Endothelial cell (in vitro differentiated cells): ENCODE measurements at regions not wholly inside any gene's neighbourhood (a gene's known extent, or its start where the extent isn't known, plus 50 kb on each side); places are given as distances from the start of the nearest gene placed in this dataset.

Experiments
- DNase-seq: peaks from one replicate; pipeline ENCODE4 v3.0.0; 2021; ENCODE audit warnings: low spot score
- H3K27ac Mint-ChIP-seq: one replicate; pipeline ENCODE4 v1.8.0; 2021; ENCODE audit warnings: mixed read lengths, inconsistent platforms; ENCODE audit not compliant: unreplicated experiment
- H3K27me3 Mint-ChIP-seq: one replicate; pipeline ENCODE4 v1.8.0; 2021; ENCODE audit warnings: mild to moderate bottlenecking, moderate library complexity, mixed read lengths, inconsistent platforms; ENCODE audit not compliant: unreplicated experiment
- H3K36me3 Mint-ChIP-seq: one replicate; pipeline ENCODE4 v1.8.0; 2021; ENCODE audit warnings: mild to moderate bottlenecking, low read depth, mixed read lengths, inconsistent platforms; ENCODE audit not compliant: unreplicated experiment
- H3K4me1 Mint-ChIP-seq: one replicate; pipeline ENCODE4 v1.8.0; 2021; ENCODE audit warnings: mild to moderate bottlenecking, mixed read lengths, inconsistent platforms; ENCODE audit not compliant: unreplicated experiment
- H3K4me3 Mint-ChIP-seq: one replicate; pipeline ENCODE4 v1.8.0; 2021; ENCODE audit warnings: mild to moderate bottlenecking, mixed read lengths, inconsistent platforms; ENCODE audit not compliant: unreplicated experiment
- H3K9me3 Mint-ChIP-seq: one replicate; pipeline ENCODE4 v1.8.0; 2021; ENCODE audit warnings: mixed read lengths, inconsistent platforms; ENCODE audit not compliant: unreplicated experiment
- TF ChIP-seq, protein P1 (sequence below): fragments of 200-600 bp; sonication (generic); IDR thresholded peaks from one replicate; pipeline ENCODE4 v1.5.0; 2021; ENCODE audit warnings: antibody characterized with exemption; ENCODE audit not compliant: unreplicated experiment

DNA sequence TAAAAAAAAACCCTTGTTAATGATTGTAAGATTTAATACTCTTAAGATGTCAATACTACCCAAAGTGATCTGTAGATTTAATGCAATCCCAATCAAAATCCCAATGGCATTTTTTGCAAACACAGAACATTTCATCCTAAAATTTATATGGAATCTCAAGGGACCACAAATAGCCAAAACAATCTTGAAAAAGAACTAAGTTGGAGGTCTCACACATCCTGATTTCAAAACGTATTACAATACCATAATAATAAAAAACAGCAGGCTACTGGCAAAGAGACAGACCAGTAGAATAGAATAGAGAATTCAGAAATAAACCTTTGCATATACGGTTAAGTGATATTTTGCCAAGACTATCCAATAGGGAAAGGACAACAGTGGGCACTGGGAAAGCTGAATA, 331.9 kb upstream of the JARID2 start:
- Mint-ChIP-seq H3K36me3 (no peaks in the 10 kb centered on the region), H3K27ac (no peak overlapping the region), H3K4me1 (peaks cover 39% of the 10 kb centered on the region), H3K27me3 (peaks cover 1% of the 10 kb centered on the region), H3K4me3 (no peak overlapping the region), H3K9me3 (no peaks in the 10 kb centered on the region)
- no peak for DNase-seq
- TF ChIP-seq, protein P1, sequence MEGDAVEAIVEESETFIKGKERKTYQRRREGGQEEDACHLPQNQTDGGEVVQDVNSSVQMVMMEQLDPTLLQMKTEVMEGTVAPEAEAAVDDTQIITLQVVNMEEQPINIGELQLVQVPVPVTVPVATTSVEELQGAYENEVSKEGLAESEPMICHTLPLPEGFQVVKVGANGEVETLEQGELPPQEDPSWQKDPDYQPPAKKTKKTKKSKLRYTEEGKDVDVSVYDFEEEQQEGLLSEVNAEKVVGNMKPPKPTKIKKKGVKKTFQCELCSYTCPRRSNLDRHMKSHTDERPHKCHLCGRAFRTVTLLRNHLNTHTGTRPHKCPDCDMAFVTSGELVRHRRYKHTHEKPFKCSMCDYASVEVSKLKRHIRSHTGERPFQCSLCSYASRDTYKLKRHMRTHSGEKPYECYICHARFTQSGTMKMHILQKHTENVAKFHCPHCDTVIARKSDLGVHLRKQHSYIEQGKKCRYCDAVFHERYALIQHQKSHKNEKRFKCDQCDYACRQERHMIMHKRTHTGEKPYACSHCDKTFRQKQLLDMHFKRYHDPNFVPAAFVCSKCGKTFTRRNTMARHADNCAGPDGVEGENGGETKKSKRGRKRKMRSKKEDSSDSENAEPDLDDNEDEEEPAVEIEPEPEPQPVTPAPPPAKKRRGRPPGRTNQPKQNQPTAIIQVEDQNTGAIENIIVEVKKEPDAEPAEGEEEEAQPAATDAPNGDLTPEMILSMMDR = no peak

- peaks cover 1% of the 10 kb centered on the region for H3K27me3 Mint-ChIP-seq
- H3K27ac Mint-ChIP-seq = no peak overlapping the region
Observed at GRCh38 chr6:14915888-14916832, 329.7 kb upstream of the JARID2 start.

DNA sequence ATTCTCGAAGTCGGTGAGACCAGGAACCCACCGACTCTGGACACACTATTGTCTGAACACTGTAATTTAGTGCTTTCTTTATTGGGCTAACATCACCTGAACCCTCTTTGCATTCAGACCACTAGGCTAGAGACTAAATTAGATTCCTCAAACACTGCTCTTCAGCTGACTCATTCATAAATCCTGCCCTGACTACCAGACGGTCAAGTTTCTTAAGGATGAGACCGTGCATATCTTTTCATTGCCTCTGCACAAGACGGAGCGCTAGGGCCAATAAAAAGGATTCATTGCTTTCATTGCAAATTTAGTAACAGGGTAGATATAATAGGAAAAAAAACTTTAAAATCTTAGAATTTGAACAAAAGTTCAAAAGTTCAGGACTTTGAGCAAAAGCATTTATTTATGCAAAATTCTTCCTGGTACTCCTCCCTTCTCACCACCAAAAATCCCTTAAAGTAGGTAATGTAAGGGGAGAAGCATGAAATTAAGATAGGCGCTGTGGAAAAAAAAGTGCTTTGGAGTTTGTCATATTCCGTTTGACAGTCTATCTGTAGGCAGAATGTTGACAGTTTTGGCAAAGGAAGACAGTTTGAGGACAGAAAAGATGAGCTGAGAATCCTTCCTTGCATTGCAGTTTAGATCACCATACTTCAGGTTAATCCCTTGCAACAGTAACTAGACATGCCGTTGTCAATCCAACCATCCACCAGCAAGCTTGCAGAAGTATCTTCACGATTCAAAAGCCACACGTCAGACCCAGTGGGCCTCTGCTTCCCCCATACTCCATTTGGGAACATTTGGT, 328.6 kb upstream of the JARID2 start:
- H3K4me3 Mint-ChIP-seq = no peak overlapping the region
- H3K9me3 Mint-ChIP-seq = no peaks in the 10 kb centered on the region
- H3K4me1 Mint-ChIP-seq = peaks cover 30% of the 10 kb centered on the region
- no peak for DNase-seq
- no peaks in the 10 kb centered on the region for H3K36me3 Mint-ChIP-seq
- TF ChIP-seq, protein P1 = no peak
- H3K27me3 Mint-ChIP-seq = peaks cover 1% of the 10 kb centered on the region
- no peak overlapping the region for H3K27ac Mint-ChIP-seq

More at GRCh38 chr6:14915888-14916832, 329.7 kb upstream of the JARID2 start:
- no peak for DNase-seq
- Mint-ChIP-seq H3K4me1 (peaks cover 32% of the 10 kb centered on the region), H3K4me3 (no peak overlapping the region), H3K36me3 (no peaks in the 10 kb centered on the region), H3K9me3 (no peaks in the 10 kb centered on the region)
- TF ChIP-seq, protein P1 = no peak

DNA sequence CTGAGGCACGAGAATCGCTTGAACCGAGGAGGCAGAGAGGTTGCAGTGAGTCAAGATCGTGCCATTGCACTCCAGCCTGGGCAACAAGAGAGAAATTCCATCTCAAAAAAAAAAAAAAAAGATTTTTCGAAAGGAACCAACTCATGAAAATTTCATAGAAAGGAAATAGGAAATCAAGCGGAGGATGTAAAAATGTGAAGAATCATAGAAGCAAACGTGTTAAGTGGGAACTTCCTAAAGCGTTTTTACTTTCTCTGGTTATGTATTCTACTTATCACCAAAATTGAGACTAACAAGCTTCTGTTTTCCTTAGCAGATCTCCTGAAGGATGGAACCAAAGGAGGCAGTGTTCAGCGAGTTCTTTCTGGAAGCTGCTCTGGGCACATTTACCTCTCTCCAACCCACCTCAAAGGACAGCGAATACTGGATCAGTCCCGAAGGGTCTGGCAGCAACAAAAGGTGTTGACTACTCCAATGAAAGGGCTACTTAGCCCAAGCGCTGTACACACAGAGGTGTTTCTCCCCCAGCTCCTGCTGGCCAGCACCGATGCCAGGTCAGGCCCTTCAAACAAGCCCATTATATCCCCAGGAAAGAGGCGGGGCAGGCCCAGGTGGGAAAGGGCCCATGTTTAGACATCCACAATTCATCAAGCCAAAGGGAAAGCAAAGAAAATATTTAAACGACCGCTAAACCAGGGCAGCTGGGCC, 327.5 kb upstream of the JARID2 start:
- TF ChIP-seq, protein P1 = no peak
- Mint-ChIP-seq H3K36me3 (no peaks in the 10 kb centered on the region), H3K4me3 (no peak overlapping the region), H3K9me3 (no peaks in the 10 kb centered on the region), H3K27me3 (peaks cover 2% of the 10 kb centered on the region), H3K27ac (no peak overlapping the region), H3K4me1 (peaks cover 26% of the 10 kb centered on the region)
- DNase-seq = no peak
